GM12873 (cell line): ENCODE measurements at regions not wholly inside any gene's neighbourhood (a gene's known extent, or its start where the extent isn't known, plus 50 kb on each side); places are given as distances from the start of the nearest gene placed in this dataset.

Experiments
- CTCF ChIP-seq: IDR thresholded peaks from 2 replicates; pipeline ENCODE4 v1.5.1; 2012; ENCODE audit warnings: low read depth, mild to moderate bottlenecking, moderate library complexity, low read length, control low read depth; ENCODE audit not compliant: insufficient read depth; ENCODE audit errors: missing control alignments

- TF ChIP-seq CTCF: no peak
Observed at GRCh38 chr13:105336706-105337576, 1198.5 kb downstream of the EFNB2 start.

GRCh38 chr13:105334211-105334610 lies 1201.3 kb downstream of the EFNB2 start:
- TF ChIP-seq CTCF: no peak

GRCh38 chr13:105333416-105333815 lies 1202.0 kb downstream of the EFNB2 start:
- no peak for TF ChIP-seq CTCF

- TF ChIP-seq CTCF: no peak
Observed at GRCh38 chr13:105329359-105329758, 1206.1 kb downstream of the EFNB2 start.

GRCh38 chr13:105328212-105328611 lies 1207.2 kb downstream of the EFNB2 start:
- TF ChIP-seq CTCF: no peak

GRCh38 chr13:105327581-105328126 lies 1207.8 kb downstream of the EFNB2 start:
- TF ChIP-seq CTCF: no peak

- no peak for TF ChIP-seq CTCF
Observed at GRCh38 chr13:105319875-105320274, 1215.6 kb downstream of the EFNB2 start.
